Ishikawa (cell line): ENCODE measurements at regions not wholly inside any gene's neighbourhood (a gene's known extent, or its start where the extent isn't known, plus 50 kb on each side); places are given as distances from the start of the nearest gene placed in this dataset.

Source experiments
- CEBPB ChIP-seq: IDR thresholded peaks from 2 replicates; pipeline ENCODE4 v1.6.1; 2012
- CREB1 ChIP-seq: IDR thresholded peaks from 2 replicates; pipeline ENCODE4 v1.6.1; 2012; ENCODE audit warnings: low read depth
- EGR1 ChIP-seq: IDR thresholded peaks from 2 replicates; pipeline ENCODE4 v1.6.1; 2012
- EP300 ChIP-seq: IDR thresholded peaks from 2 replicates; pipeline ENCODE4 v1.6.1; 2012; ENCODE audit warnings: borderline replicate concordance
- FOXM1 ChIP-seq: IDR thresholded peaks from 2 replicates; pipeline ENCODE4 v1.6.1; 2012; ENCODE audit warnings: low read depth, borderline replicate concordance
- NFIC ChIP-seq: IDR thresholded peaks from 2 replicates; pipeline ENCODE4 v1.6.1; 2012
- RAD21 ChIP-seq: IDR thresholded peaks from 2 replicates; pipeline ENCODE4 v1.6.1; 2012; ENCODE audit warnings: low read depth
- TAF1 ChIP-seq: IDR thresholded peaks from 2 replicates; pipeline ENCODE4 v1.6.1; 2012; ENCODE audit warnings: low read depth, mild to moderate bottlenecking
- TCF12 ChIP-seq: IDR thresholded peaks from 2 replicates; pipeline ENCODE4 v1.6.1; 2012; ENCODE audit warnings: low read depth
- TEAD4 ChIP-seq: IDR thresholded peaks from 2 replicates; pipeline ENCODE4 v1.6.1; 2012
- YY1 ChIP-seq: IDR thresholded peaks from 2 replicates; pipeline ENCODE4 v1.6.1; 2012; ENCODE audit warnings: low read depth
- ZBTB7A ChIP-seq: IDR thresholded peaks from 2 replicates; pipeline ENCODE4 v1.6.1; 2012; ENCODE audit warnings: low read depth
- TF ChIP-seq, protein P1 (sequence below): IDR thresholded peaks from 2 replicates; pipeline ENCODE4 v1.6.1; 2012
- TF ChIP-seq, protein P2 (sequence below): IDR thresholded peaks from 2 replicates; pipeline ENCODE4 v1.6.1; 2012
- TF ChIP-seq, protein P3 (sequence below): IDR thresholded peaks from 2 replicates; pipeline ENCODE4 v1.6.1; 2012; ENCODE audit warnings: low read depth, mild to moderate bottlenecking

DNA sequence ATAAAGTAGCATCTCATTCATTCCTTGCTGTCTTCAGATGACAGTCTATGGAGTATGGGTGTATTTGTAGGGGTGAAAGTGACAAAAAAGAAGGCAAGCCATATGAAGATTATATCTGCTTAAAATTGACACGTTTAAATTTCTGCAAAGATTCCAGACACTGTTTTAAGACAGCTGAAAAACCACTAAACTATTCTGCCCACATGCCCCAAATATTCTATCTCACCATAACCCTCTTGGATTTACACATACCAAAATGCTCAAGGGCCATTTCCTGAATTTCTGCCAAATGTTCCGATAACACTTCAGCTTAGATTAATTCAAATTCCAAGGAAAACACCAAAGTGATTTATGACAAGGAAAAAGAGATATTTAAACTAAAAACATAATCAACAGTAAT, 99.9 kb upstream of the IL6 start:
- TF ChIP-seq EP300 (no peak), FOXM1 (no peak), NFIC (no peak), TAF1 (no peak), RAD21 (no peak), CEBPB (no peak), TCF12 (no peak), YY1 (no peak), ZBTB7A (no peak)
- TF ChIP-seq, protein P1, sequence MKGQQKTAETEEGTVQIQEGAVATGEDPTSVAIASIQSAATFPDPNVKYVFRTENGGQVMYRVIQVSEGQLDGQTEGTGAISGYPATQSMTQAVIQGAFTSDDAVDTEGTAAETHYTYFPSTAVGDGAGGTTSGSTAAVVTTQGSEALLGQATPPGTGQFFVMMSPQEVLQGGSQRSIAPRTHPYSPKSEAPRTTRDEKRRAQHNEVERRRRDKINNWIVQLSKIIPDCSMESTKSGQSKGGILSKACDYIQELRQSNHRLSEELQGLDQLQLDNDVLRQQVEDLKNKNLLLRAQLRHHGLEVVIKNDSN = no peak

DNA sequence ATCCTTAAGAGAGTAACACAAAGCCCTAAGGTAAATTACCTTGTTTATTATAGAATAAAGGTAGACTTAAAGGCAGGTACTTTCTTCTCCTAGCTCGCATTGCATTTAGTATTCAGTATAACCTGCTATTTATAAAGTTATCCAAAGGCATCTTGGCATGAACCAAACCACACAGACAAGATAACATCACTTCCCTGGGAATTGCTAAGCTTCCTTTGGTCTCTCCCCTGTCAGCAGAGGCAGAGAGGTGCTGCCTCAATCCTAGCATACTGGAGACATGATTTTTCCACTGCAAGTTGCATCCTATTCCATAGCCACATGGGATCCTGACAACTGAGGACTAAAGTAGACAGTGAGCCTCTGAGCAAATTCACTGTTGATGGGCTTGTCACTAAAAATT, 101.7 kb upstream of the IL6 start:
- TF ChIP-seq, protein P2, sequence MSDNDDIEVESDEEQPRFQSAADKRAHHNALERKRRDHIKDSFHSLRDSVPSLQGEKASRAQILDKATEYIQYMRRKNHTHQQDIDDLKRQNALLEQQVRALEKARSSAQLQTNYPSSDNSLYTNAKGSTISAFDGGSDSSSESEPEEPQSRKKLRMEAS = no peak
- TF ChIP-seq CREB1 (no peak), TCF12 (no peak)

DNA sequence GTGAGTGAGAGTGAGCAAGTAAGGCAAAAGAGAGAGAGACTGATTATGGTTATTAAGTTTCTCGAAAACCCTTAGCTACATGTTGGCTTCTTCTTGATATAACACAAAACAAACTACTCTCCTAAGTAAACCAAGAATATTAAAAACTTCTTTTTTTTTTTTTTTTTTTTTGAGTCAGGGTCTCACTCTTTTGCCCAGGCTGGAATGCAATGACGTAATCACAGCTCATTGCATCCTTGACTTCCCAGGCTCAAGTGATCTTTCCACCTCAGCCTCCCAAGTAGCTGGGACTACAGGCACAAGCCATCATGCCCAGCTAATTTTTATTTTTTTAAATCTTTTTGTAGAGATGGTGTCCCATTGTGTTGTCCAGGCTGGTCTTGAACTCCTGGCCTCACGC, 102.2 kb upstream of the IL6 start:
- TF ChIP-seq, protein P2 = no peak
- TF ChIP-seq RAD21 (no peak), TAF1 (no peak), CEBPB (no peak), TCF12 (no peak)

DNA sequence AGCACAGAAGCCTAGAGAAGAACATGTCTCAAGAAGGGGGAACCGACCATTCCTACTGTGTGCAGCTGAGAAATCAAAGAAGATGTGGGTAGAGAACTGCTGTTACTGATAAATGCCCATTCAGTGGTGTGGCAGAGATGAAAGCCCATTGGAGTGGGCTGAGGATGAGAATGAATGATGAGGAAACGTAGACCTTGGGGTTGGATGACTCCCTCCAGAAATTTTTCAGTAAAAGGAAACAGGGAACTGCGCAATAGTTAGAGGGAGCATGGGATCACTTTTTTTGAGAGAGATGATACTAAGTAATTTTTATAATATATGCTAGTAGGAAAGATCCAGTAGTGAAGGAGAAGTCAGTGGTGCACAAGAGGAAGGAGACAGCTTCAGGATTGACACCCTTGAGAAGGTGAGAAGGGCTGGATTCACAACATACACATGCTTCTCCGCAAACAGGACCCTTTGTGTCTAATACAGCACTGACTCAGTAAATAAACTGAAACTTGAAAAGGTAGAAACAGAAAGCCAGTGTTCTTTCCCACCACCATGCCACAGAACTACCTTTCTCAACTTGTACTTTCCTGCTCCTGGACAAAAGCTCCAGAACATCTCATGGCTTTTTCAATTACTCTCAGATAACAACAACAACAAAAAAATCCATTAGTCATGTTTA, 104.7 kb upstream of the IL6 start:
- TF ChIP-seq EP300 (no peak), YY1 (no peak), TCF12 (no peak), CEBPB (no peak)
- TF ChIP-seq, protein P1 = no peak

DNA sequence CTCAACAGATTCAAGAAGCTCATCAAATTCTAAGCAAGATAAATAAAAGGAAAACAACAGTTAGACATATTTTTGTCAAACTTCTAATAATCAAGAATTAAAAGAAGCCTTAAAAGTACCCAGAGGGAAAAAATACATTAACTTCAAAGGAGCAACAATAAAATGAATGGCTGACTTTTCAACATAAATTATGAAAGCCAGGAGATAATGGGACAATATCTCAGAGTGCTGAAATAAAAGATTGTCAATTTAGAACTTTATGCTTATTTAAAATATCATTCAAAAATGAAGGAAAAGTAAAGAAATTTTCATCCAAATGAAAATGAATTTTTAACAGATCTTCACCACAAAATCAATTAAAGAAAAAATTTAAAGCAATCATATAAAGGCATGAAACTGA, 108.5 kb upstream of the IL6 start:
- no peak for TF ChIP-seq NFIC
- no peak for TF ChIP-seq YY1
- no peak for TF ChIP-seq EP300
- no peak for TF ChIP-seq TCF12
- TF ChIP-seq, protein P1 = no peak
- no peak for TF ChIP-seq FOXM1
- TF ChIP-seq RAD21 = no peak

DNA sequence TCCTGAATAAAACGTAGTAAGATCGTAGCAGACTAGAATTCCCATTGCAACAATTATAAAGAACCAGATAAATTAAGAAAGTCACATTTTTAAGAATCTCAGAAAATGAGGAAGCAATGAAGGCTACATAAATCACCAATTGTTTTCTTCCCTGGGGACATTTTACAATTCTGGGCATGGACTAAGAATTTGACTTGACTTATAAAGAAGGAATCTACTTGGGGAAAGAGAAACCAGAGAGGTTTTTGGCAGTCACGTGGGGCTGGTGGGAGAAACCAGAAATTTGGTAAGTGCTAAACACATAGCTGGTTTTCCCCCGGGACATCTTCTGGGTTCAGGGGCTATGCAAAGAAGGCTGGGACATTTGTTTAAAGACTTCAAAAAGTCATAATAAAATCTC, 109.8 kb upstream of the IL6 start:
- TF ChIP-seq, protein P1 = no peak
- TF ChIP-seq, protein P2 = no peak
- TF ChIP-seq NFIC (no peak), CREB1 (no peak), YY1 (no peak), EGR1 (no peak), TCF12 (no peak), TEAD4 (no peak), ZBTB7A (no peak), CEBPB (no peak), FOXM1 (no peak), RAD21 (no peak), TAF1 (no peak), EP300 (no peak)
- TF ChIP-seq, protein P3, sequence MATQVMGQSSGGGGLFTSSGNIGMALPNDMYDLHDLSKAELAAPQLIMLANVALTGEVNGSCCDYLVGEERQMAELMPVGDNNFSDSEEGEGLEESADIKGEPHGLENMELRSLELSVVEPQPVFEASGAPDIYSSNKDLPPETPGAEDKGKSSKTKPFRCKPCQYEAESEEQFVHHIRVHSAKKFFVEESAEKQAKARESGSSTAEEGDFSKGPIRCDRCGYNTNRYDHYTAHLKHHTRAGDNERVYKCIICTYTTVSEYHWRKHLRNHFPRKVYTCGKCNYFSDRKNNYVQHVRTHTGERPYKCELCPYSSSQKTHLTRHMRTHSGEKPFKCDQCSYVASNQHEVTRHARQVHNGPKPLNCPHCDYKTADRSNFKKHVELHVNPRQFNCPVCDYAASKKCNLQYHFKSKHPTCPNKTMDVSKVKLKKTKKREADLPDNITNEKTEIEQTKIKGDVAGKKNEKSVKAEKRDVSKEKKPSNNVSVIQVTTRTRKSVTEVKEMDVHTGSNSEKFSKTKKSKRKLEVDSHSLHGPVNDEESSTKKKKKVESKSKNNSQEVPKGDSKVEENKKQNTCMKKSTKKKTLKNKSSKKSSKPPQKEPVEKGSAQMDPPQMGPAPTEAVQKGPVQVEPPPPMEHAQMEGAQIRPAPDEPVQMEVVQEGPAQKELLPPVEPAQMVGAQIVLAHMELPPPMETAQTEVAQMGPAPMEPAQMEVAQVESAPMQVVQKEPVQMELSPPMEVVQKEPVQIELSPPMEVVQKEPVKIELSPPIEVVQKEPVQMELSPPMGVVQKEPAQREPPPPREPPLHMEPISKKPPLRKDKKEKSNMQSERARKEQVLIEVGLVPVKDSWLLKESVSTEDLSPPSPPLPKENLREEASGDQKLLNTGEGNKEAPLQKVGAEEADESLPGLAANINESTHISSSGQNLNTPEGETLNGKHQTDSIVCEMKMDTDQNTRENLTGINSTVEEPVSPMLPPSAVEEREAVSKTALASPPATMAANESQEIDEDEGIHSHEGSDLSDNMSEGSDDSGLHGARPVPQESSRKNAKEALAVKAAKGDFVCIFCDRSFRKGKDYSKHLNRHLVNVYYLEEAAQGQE = no peak

DNA sequence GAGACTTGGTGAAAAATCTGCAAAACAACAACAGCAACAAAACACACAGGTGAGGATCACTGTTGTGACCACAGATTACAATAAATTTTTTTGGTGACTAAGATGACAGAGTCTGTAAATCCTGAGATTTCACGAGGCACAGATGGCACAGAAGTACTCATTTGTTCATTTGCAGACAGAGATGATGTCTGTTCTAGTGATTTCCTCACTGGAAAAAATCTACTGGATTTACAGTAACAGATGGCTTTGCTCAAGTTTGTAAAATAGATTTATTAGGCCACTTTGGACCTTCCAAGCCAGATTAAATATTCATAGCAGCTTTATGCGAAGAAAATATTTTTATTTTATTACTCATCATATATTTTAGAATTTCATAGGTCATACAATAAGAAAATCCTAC, 113.5 kb upstream of the IL6 start:
- TF ChIP-seq FOXM1 = no peak
- TF ChIP-seq, protein P1 = no peak
- TF ChIP-seq TCF12 = no peak
- TF ChIP-seq, protein P3 = no peak
- TF ChIP-seq TEAD4 = no peak
- no peak for TF ChIP-seq EP300
- no peak for TF ChIP-seq RAD21
- no peak for TF ChIP-seq NFIC
- no peak for TF ChIP-seq ZBTB7A
- TF ChIP-seq CREB1 = no peak
- TF ChIP-seq CEBPB = no peak
- TF ChIP-seq, protein P2 = no peak
- TF ChIP-seq YY1 = no peak
- TF ChIP-seq EGR1 = no peak
- no peak for TF ChIP-seq TAF1
